DMS 273 treated with DMSO at 0.1 percent for 48 hours (cell line): ENCODE measurements at regions not wholly inside any gene's neighbourhood (a gene's known extent, or its start where the extent isn't known, plus 50 kb on each side); places are given as distances from the start of the nearest gene placed in this dataset.
A peak's percentile ranks its signal among the peaks of the same experiment; 100 is the strongest.
"Not testable (repeated sequence)": the region's sequence is repeated elsewhere in the genome, so short reads cannot be mapped to it uniquely, and the experiment has no call there.

Experiments
- DNase-seq: peaks from one replicate; lab custom pipeline; 2025; lab: John Stamatoyannopoulos, UW

- no peak for DNase-seq
These were observed 51.0 kb upstream of the LIFR start for GRCh38 chr5:38607396-38607795.

DNA sequence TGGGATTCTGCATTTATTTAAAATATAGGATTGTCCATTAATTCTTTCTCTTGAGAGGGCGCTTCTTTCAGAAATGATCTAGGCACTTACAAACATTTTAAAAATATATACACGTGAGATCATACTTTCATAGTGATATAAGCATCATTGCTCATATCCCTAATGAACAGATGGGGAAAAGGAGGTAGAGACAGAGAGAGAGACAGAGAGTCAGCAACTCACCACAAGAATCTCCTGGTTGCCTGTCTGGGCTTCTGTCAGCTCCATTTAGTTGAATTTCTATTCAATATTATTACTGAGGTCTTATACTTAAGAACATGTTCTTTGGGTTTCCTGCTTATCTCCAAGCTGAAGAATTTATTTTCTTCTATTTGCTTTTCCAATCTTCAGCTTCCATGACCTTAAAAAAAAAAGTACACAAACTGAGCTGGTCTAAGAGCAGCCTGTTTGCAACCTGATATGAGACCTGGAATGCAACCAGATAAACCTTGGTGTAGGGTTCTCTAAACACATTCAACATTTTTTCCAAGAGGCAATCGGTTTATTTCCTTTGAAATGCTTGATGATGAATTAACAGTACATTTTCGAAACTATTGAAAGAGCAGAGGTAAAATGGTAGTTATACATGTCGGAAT lies 51.6 kb upstream of the LIFR start:
- peak; percentile 72 for DNase-seq

GRCh38 chr5:38608874-38609273 lies 52.4 kb upstream of the LIFR start:
- no peak for DNase-seq

DNA sequence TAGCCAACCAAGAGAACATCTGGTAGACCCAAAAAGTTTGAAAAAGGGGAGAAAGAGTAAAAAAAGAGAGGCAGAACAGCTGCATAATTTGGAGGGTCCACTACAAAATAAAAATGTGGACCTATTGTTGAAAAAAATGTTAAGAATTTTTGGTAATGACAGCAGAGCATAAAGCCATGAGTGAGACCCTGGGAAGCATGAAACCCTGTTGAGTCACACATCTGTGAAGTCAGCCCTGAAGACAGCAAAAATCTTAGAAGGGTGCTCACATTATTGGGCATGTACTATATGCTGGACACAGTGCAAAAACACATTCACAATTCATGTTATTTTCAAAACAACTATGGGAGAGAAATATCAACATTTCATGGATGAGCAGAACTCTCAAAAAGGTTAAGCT lies 56.4 kb upstream of the LIFR start:
- no peak for DNase-seq

- no peak for DNase-seq
These were observed 57.0 kb upstream of the LIFR start for GRCh38 chr5:38613490-38613889.

DNA sequence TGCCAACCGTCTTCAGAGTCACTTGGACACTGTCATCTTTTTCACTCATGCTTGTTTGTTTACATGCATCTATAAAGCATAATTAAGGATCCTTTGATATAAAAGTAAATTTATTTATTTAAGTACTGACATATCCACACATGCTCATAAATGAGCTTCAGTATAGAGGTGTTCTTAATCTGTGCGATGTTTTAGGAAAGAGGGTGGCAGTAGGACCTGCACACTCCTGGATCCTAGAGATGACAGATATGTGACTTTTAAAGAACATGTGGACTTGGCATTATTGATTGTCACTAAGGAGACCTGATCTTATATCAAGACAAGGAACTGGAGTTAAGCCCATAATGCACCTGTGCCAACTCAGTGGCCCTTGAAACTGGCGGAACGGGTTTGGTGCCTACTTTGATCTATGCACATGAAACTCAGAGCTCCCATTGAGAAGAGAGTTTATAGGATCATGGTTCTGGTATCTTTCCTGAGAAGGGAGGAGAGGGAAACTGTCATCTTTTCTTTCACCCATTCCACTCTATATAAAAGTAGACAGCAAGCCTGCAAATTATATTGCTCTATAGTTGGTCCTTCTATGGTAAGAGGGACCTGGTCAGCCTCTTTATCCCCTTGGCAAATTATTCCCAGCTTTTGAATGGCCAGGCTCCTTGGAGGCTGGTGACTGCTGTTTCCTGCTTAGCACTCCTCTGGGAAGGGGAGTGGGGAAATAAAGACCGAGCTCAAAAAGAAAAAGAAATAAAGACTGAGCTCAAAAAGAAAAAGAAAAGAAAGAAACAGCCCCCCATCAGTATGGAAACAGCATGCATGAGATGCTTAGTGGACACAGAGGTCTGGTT lies 57.8 kb upstream of the LIFR start:
- no peak for DNase-seq

- no peak for DNase-seq
These were observed 58.6 kb upstream of the LIFR start for GRCh38 chr5:38615042-38615441.

GRCh38 chr5:38615981-38616451 lies 59.6 kb upstream of the LIFR start:
- DNase-seq = no peak

- DNase-seq = no peak
These were observed 61.7 kb upstream of the LIFR start for GRCh38 chr5:38618154-38618553.

- DNase-seq = no peak
These were observed 64.9 kb upstream of the LIFR start for GRCh38 chr5:38621331-38621730.

DNA sequence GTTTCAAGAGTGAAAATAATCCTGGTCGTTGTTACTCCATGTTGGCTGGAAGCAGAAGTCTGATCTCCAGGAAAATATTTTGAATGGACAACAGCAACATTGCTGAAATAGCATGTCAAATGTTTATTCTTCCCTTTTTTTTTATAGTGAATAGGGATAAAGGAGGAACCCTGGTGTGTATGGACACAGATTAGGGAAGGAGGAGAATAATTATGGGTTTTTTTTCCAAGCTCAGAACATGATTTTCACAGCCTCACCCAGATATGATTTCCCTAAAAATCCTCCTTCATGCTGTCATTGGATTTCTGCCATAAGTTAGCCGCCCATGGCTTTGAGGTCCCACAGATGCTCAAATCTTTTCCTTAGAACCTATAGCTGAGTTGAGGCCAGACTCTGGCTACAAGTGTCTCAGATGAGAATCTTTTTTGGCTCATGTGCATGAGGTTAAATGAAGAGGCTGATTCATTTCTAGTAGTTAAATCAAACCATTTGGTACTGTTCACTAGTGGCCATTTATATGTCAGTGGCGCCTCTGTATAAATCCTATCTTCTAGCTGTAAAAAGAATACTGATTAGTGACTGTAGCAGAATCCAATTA lies 65.5 kb upstream of the LIFR start:
- DNase-seq = no peak

DNA sequence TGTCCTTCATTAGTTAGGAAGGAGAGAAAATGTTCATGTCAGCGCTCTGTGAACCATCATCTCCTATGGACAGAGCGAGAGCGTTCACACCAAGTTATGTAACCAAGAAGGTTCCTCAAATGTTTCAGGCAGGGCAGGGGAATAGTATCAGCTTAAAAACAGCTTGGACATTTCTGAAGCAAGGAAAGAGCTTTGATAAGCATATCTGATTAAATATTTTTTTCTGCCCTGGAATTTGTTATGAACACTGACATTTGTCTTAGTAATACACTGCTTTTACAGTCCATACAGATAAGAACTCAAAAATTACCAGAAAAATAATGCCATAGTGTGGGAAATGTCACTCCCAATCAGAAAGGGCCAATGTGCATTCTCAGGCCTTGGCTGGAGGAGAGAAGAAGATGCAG lies 66.3 kb upstream of the LIFR start:
- no peak for DNase-seq

- not testable (repeated sequence) for DNase-seq
These were observed 68.1 kb upstream of the LIFR start for GRCh38 chr5:38624541-38624940.

GRCh38 chr5:38631376-38631775 lies 74.9 kb upstream of the LIFR start:
- not testable (repeated sequence) for DNase-seq

- DNase-seq = no peak
These were observed 78.3 kb upstream of the LIFR start for GRCh38 chr5:38634568-38635369.

GRCh38 chr5:38636626-38637025 lies 80.2 kb upstream of the LIFR start:
- no peak for DNase-seq

GRCh38 chr5:38638656-38639055 lies 82.2 kb upstream of the LIFR start:
- no peak for DNase-seq

DNA sequence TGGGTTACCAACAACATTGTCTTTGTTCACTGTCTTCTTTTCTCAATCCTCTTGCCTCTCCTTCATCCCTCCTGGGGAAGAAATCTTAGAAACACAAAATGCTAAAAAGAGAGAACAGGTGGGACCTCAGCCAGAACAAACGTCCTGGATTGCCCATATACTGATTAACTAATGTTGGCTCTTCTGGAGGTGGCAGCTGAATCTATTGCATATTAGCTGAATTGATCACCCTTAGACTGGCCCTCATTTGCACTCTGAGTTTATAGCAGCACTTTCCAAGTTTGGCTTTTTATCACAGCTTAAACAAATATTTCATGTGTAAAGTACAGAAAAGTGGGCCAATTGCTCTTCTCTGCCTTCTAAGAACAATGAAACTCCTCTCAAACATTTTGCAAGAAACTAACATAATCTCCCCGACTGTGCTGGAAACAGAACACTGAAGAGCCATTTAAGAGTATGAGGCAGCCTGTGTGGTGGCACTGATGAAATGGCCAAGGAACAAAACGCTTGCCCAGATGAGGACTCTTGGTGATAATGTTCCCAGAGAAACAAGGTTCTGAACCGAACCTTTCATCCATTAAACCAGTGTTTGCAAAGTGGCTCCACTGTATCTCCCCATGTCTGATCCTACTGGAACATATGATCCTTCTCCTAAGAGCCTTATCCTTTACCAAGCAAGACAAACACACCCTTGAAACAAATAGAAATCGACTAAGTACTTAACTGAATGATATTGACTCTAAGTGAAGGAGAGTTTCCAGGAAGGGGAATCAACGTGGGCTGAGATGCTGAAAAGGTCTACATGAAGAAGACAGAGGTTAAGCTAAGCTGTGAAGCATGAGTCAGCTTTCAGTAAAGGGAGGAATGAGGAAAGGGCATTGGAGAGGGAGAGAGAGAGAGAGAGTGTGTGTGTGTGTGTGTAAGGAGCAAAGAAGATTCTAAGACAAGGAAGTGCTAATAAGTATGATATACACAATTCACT lies 83.2 kb upstream of the LIFR start:
- DNase-seq = no peak

DNA sequence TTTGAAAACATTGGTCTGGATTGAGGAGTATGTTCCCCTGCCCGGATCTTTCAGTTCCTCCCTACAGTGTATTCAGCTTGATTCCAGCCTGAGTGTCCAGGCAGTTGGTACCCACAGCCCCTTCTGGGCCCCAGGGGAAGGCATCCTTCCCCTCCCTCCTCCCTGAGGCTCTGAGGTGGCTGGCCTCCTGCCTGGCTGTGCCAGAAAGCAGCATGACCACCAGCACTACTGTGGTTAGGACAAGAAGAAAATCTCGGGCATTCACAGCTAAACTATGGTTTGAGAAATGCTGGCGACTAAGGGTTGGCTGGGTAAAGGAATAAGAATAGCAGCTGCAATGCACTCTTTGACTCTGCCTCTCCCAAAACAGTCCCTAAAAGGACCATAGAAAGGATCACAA lies 84.6 kb upstream of the LIFR start:
- DNase-seq = no peak

DNA sequence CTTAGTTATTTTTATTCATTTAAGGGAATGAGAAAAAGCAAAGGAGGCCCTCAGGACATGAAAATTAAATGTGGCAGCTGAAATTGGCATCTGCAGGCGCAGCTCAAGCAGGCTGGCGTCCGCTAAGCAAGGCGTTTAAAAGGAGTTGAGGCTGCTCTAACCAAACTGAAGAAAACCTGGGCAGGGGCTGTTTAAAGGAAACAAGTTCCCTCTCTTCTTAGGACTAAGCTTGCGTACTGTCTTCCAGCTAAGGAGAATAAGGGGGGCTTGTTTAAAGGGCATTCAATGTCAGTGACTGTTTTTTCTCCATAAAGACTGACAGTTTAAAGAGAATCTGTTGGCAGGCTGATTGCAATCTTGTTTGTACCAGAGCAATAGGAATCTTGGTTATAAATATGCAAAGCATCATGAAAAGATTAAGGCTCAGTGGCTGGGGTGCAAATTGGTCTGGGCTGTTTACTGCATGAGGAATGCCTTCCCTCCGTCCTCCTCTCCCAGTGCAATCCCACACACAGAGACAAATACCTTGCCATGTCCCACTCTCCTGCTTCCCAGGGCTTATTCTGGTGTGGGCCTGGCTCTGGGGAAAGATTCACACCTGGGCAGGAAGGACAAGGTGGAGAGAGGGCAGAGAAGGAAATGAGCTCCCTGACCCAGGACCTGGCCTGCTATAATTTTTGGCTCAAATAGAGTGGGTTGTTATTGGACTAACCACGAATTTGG lies 85.9 kb upstream of the LIFR start:
- no peak for DNase-seq
